ENCODE measurements at regions not wholly inside any gene's neighbourhood (a gene's known extent, or its start where the extent isn't known, plus 50 kb on each side); places are given as distances from the start of the nearest gene placed in this dataset.
A peak's percentile ranks its signal among the peaks of the same experiment; 100 is the strongest.

- DNase-seq (ENCODE audit: low read depth): no peak
These were observed 101.7 kb upstream of the CASZ1 start for GRCh38 chr1:10897981-10898728.

- no peak for DNase-seq (ENCODE audit: low read depth)
These were observed 102.5 kb upstream of the CASZ1 start for GRCh38 chr1:10898921-10899320.

GRCh38 chr1:10899490-10900250 is 103.2 kb upstream of the CASZ1 start:
- DNase-seq (ENCODE audit: low read depth): no peak

GRCh38 chr1:10900251-10900651 is 103.8 kb upstream of the CASZ1 start:
- no peak for DNase-seq (ENCODE audit: low read depth)

- DNase-seq (ENCODE audit: low read depth): no peak
These were observed 104.2 kb upstream of the CASZ1 start for GRCh38 chr1:10900691-10901090.

GRCh38 chr1:10901091-10901890 is 104.8 kb upstream of the CASZ1 start:
- no peak for DNase-seq (ENCODE audit: low read depth)

GRCh38 chr1:10901891-10902805 is 105.7 kb upstream of the CASZ1 start:
- DNase-seq (ENCODE audit: low read depth): no peak

- DNase-seq (ENCODE audit: low read depth): no peak
These were observed 107.0 kb upstream of the CASZ1 start for GRCh38 chr1:10903421-10903820.

GRCh38 chr1:10903821-10904220 is 107.4 kb upstream of the CASZ1 start:
- DNase-seq (ENCODE audit: low read depth): no peak

GRCh38 chr1:10904396-10905358 is 107.8 kb upstream of the TARDBP start:
- DNase-seq (ENCODE audit: low read depth): no peak

GRCh38 chr1:10905841-10906655 is 106.4 kb upstream of the TARDBP start:
- DNase-seq (ENCODE audit: low read depth): no peak

- DNase-seq (ENCODE audit: low read depth): no peak
These were observed 105.5 kb upstream of the TARDBP start for GRCh38 chr1:10906866-10907519.

GRCh38 chr1:10908266-10908665 is 104.2 kb upstream of the TARDBP start:
- no peak for DNase-seq (ENCODE audit: low read depth)

GRCh38 chr1:10909697-10910680 is 102.5 kb upstream of the TARDBP start:
- DNase-seq (ENCODE audit: low read depth): peak; percentile 63

- DNase-seq (ENCODE audit: low read depth): no peak
These were observed 101.6 kb upstream of the TARDBP start for GRCh38 chr1:10910681-10911489.

- DNase-seq (ENCODE audit: low read depth): no peak
These were observed 100.8 kb upstream of the TARDBP start for GRCh38 chr1:10911490-10912166.
